T-helper 2 cell treated with Interferon-gamma antibody and Interleukin-4, amounts not matched to agents 5 μg/mL and 100 μg/mL, for 36 hours (primary cell): ENCODE measurements at regions not wholly inside any gene's neighbourhood (a gene's known extent, or its start where the extent isn't known, plus 50 kb on each side); places are given as distances from the start of the nearest gene placed in this dataset.

Experiments
- DNase-seq: peaks from one replicate; pipeline ENCODE4 v3.0.0; 2021; ENCODE audit warnings: low spot score
- H3K27ac Mint-ChIP-seq: one replicate; pipeline ENCODE4 v1.8.0; 2021; ENCODE audit warnings: mild to moderate bottlenecking, mixed read lengths
- H3K27me3 Mint-ChIP-seq: one replicate; pipeline ENCODE4 v1.8.0; 2021; ENCODE audit warnings: low read depth, mixed read lengths
- H3K36me3 Mint-ChIP-seq: one replicate; pipeline ENCODE4 v1.8.0; 2021; ENCODE audit warnings: low read depth, mixed read lengths
- H3K4me1 Mint-ChIP-seq: one replicate; pipeline ENCODE4 v1.8.0; 2021; ENCODE audit warnings: low read depth, mixed read lengths
- H3K4me3 Mint-ChIP-seq: one replicate; pipeline ENCODE4 v1.8.0; 2022; ENCODE audit warnings: mild to moderate bottlenecking, moderate library complexity, mixed read lengths
- H3K9me3 Mint-ChIP-seq: one replicate; pipeline ENCODE4 v1.8.0; 2021; ENCODE audit warnings: mixed read lengths

DNA sequence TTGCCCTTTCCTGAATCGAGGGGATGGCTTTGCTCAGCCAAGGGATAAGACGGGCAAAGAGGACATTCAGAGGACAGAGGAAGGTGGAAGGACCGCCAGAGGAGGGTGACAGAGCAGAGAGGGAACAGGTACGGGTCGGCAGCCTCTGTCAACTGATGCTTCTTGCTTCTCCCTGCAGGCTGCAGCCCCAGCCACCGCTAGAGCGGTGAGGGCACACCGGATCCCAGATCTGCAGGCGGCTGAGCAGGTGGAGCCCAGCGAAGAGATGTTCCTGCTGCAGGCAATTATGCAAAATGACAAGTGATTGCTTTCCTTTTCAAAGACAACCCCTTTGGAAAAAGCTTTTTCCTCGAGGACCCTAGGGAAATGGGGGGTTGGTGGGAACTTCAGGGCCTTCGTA lies 181.9 kb upstream of the ANKRD30A start:
- Mint-ChIP-seq H3K36me3 (no peaks in the 10 kb centered on the region), H3K4me3 (no peak overlapping the region), H3K27me3 (no peaks in the 10 kb centered on the region), H3K27ac (no peak overlapping the region), H3K4me1 (no peaks in the 10 kb centered on the region), H3K9me3 (peaks cover 48% of the 10 kb centered on the region)
- no peak for DNase-seq

DNA sequence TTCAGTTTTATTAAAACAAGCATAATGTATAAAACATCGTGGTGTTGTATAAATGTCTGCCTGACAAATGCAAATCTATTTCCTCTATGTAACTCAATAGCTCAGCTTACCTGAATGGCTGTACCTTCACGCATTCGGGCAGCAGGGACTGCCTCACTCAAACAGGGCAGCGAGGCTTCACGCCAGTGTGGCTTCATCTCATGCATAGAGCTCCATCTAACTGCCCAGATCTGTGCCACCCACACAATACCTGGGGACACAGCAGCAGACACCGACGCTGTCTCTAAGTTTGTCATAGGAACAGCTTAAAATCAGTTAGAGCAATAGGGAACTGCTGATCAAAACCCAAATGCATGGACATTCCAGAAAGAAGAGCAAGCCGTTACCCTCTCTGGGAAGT lies 182.8 kb upstream of the ANKRD30A start:
- Mint-ChIP-seq H3K27ac (no peak overlapping the region), H3K27me3 (no peaks in the 10 kb centered on the region), H3K4me1 (no peaks in the 10 kb centered on the region), H3K36me3 (no peaks in the 10 kb centered on the region), H3K4me3 (no peak overlapping the region), H3K9me3 (peaks cover 42% of the 10 kb centered on the region)
- DNase-seq = no peak

DNA sequence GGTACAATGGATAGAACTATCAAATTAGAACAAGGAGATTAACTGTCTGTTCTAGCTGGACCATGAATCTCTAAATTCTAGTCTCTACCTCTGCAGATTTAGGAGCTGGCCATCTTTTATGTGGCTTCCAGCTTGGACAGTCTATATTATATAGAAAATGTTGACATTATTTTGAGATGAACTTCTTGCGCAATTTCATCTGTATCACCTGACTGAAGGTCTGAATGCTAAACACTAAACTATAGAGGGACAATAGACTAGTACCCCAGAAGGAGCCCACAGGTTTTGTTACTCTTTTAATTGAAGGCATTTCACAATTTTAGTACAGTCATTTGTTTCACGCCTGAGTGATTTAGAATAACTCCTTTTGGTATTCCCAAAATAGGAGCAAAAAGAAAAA lies 222.4 kb upstream of the ANKRD30A start:
- Mint-ChIP-seq H3K4me1 (no peaks in the 10 kb centered on the region), H3K27me3 (no peaks in the 10 kb centered on the region), H3K4me3 (no peak overlapping the region), H3K9me3 (peaks cover 4% of the 10 kb centered on the region), H3K36me3 (no peaks in the 10 kb centered on the region), H3K27ac (no peak overlapping the region)
- DNase-seq = no peak

DNA sequence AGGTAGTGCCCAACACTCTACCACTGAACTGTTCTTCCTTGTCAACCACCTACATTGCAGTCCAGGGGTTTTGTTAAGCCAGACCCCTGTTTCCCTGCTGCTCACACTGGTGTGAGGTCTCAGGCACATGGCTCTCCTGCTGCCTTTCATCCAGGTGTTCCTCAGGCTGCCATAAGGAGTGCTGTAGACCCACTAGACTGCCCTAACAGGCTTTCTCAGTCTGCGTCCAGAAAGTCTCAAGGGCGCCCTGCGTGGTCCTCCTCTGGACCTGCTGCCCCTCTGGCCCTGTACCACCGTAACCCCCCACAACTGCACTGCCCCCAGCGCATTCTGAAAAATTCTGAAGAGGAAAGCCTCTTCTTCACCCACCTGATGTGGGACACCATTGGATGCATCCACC lies 225.7 kb upstream of the ANKRD30A start:
- H3K4me3 Mint-ChIP-seq = no peak overlapping the region
- no peaks in the 10 kb centered on the region for H3K4me1 Mint-ChIP-seq
- DNase-seq = no peak
- H3K36me3 Mint-ChIP-seq = no peaks in the 10 kb centered on the region
- no peaks in the 10 kb centered on the region for H3K27me3 Mint-ChIP-seq
- H3K27ac Mint-ChIP-seq = no peak overlapping the region
- peaks cover 4% of the 10 kb centered on the region for H3K9me3 Mint-ChIP-seq

DNA sequence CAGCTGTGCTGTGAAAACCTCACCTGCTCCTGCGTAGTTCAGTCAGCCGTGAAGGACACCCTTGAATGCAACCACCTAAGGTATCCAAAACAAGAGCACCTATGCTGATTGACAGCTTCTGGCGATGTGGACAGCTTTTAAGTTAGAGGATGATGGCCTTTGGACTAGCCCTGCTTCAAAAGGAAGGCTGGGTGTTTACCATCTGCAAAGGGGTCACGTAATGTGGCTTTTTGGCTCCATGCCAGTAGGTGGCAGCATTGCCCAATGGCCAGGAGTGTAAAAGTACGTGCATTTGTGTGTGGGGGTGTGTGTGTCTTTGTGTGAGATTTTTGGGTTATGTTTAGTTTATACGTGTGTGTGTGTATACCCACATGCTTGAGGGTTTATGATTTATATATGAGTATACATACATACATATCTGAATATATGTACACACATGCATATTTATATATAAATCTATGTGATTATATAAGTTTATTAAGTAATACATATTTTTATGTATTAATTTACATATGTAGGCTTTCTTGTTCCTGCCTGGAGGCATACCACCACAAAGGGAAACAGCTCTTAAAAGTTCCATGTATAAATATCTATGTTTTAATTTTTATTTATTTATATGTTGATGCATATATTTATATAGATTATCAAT lies 236.3 kb upstream of the ANKRD30A start:
- H3K9me3 Mint-ChIP-seq = no peaks in the 10 kb centered on the region
- H3K4me1 Mint-ChIP-seq = no peaks in the 10 kb centered on the region
- H3K36me3 Mint-ChIP-seq = no peaks in the 10 kb centered on the region
- no peaks in the 10 kb centered on the region for H3K27me3 Mint-ChIP-seq
- no peak overlapping the region for H3K27ac Mint-ChIP-seq
- DNase-seq = peak; percentile 29
- no peak overlapping the region for H3K4me3 Mint-ChIP-seq

DNA sequence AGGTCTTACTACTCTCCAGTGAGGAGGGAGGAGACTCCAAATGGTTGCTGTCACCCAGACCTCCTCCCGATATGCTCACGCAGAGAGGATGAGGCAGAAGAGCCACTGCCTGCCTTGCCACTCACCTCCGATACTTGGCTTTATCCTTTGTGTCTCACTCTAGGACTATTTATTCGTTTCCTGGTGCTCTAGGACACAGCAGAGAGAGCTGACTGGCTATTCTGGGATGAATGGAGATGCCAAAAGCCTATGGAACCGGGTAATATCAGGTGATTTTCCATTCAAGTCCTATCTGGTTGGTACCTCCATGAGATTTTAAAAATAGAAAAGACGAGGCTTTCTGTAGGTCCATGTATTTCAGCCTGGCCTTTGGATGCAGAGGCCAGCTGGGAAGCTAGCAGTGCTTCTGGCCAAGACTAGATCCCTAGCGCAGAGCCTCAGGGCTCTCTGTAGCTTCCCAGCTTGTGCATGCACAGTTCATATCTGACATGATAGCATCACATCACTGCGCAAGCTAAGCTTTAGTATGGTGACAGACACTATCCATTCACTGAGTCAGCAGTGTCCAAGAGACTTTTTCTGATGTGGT lies 239.0 kb upstream of the ANKRD30A start:
- Mint-ChIP-seq H3K4me3 (no peak overlapping the region), H3K4me1 (no peaks in the 10 kb centered on the region), H3K27ac (no peak overlapping the region), H3K36me3 (no peaks in the 10 kb centered on the region), H3K27me3 (no peaks in the 10 kb centered on the region), H3K9me3 (no peaks in the 10 kb centered on the region)
- no peak for DNase-seq

DNA sequence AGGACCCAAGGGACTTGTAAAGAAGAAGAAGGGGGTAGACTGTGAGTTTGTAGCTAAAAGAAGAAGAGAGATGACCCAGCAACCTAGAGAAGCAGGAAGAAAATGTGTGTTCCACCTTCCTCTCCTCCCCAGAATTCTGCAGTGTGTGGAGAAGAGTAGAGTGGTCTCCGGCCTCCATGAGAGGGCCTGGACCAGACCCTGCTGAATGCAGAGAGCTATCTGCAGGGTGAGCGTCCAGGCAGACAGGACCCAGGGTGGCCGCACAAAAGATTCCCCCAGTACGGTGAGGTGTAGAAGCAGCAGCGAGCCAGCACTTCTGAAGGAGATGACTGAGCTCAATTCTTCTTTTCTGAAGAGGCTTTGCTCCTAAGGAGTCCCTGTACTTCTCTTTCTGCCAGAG lies 239.7 kb upstream of the ANKRD30A start:
- Mint-ChIP-seq H3K9me3 (no peaks in the 10 kb centered on the region), H3K27me3 (no peaks in the 10 kb centered on the region), H3K4me1 (no peaks in the 10 kb centered on the region), H3K4me3 (no peak overlapping the region), H3K27ac (no peak overlapping the region), H3K36me3 (no peaks in the 10 kb centered on the region)
- DNase-seq = no peak

DNA sequence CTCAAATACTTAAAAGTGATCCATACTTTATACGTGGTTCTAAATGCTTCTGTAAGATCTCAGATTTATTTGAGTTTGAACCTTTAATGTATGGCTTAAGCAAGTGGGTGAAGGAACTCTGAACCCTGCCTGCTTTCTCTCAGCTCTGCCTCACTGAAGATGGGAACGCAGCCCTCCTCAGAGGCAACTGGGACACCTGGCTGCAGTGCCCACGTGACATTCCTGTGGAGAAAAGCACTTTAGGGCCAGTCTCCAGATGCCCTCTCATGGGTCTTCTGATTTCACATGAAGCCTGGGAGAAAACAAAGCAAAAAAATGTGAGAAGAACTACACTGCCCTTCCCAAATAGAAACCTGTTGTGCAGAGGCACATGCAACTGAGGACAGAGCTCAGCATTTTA lies 242.6 kb upstream of the ANKRD30A start:
- H3K4me1 Mint-ChIP-seq = no peaks in the 10 kb centered on the region
- H3K36me3 Mint-ChIP-seq = no peaks in the 10 kb centered on the region
- H3K27me3 Mint-ChIP-seq = no peaks in the 10 kb centered on the region
- no peaks in the 10 kb centered on the region for H3K9me3 Mint-ChIP-seq
- no peak for DNase-seq
- H3K27ac Mint-ChIP-seq = no peak overlapping the region
- H3K4me3 Mint-ChIP-seq = no peak overlapping the region

DNA sequence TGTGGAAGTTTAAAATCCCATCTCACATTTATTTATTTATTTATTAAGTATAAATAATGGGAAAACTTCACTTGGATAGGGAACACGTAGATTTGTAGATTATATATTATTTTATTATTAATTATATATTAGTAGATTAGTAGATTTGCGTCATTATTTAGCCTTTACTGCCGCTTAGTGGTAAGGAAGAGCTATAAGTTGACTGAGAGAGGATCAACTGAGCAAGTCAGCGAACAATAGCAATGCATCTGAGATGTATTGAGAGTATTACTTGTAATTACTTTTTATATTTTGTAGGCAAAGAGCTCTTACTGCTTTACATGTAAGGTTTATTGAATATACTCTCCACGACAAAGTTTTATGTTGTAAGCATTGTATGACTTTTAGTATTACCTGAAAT lies 244.5 kb upstream of the ANKRD30A start:
- H3K27me3 Mint-ChIP-seq = no peaks in the 10 kb centered on the region
- H3K27ac Mint-ChIP-seq = no peak overlapping the region
- H3K36me3 Mint-ChIP-seq = no peaks in the 10 kb centered on the region
- H3K9me3 Mint-ChIP-seq = no peaks in the 10 kb centered on the region
- H3K4me3 Mint-ChIP-seq = no peak overlapping the region
- no peak for DNase-seq
- H3K4me1 Mint-ChIP-seq = no peaks in the 10 kb centered on the region

DNA sequence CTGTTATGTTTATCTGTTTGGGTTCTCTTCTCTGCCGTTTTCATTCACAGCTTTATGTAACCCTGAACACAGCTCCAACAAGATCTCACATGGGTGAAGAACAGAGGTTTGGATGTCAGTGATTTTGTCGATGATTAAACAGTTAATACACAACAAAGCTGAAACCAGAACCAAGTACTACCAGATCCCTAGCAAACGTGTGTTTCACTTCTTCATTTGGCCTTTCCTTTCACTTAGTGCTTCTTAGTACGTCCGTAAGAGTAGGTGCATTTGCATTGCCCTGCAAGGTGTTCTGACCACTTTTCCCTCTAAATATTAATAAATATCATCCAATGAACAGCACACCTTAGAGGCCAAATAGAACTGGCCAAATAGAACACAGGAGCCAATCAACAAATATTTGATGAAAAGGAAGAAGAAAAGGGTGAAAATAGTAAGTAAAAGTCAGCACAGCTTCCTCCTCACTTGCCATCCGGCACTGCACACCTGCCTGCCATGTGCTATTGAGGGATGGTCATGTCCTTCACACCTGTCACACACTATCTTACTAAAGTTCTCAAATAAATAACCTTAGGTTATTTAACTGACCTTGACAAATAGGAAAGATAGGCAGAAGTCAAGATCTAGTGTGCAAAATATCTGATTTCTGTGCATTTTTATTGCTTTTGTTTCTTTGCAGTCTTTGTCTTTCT lies 252.6 kb upstream of the ANKRD30A start:
- Mint-ChIP-seq H3K27me3 (no peaks in the 10 kb centered on the region), H3K4me1 (no peaks in the 10 kb centered on the region), H3K27ac (no peak overlapping the region), H3K36me3 (no peaks in the 10 kb centered on the region), H3K9me3 (peaks cover 4% of the 10 kb centered on the region), H3K4me3 (no peak overlapping the region)
- DNase-seq = no peak

DNA sequence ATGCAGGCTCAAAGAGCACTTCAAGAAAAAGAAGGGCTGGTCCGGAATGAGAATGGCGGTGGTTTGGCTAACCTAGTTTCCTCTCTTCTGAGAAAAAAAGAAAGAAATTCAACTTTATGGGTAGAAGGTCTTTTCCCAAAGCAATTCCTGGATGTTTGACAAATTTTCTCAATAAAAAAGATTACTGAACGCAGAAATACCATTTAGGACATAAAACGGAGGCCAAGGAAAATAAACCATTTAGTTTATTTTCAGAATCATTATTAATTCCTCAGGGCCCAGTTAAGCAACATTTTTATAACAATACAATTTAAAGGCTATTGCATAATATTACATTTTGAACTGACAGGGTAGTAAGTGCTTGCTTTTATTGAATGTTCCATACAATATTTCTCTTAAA lies 284.6 kb upstream of the ANKRD30A start:
- Mint-ChIP-seq H3K27me3 (no peaks in the 10 kb centered on the region), H3K9me3 (peaks cover 14% of the 10 kb centered on the region), H3K4me3 (no peak overlapping the region), H3K36me3 (no peaks in the 10 kb centered on the region), H3K4me1 (no peaks in the 10 kb centered on the region), H3K27ac (no peak overlapping the region)
- DNase-seq = no peak

DNA sequence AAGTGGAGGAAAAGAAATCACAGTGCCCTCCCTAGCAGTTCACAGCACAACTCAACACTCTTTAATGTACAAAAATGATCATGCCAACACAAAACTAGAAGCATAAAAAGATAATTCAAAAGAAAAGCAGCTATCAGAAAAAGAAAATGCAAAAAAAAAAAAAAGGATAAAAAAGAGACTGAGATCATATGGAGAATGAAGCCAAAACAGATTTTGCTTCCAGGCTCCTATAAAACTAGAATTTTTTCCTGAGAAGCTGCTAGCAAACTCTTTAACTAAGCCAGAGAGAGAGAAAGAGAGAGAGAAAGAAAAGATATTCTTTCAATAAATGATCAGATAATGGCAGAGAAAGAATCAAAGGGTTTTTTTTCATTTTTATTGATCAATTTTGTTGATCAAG lies 288.0 kb upstream of the ANKRD30A start:
- H3K4me1 Mint-ChIP-seq = no peaks in the 10 kb centered on the region
- H3K27me3 Mint-ChIP-seq = no peaks in the 10 kb centered on the region
- H3K4me3 Mint-ChIP-seq = no peak overlapping the region
- DNase-seq = no peak
- no peak overlapping the region for H3K27ac Mint-ChIP-seq
- H3K9me3 Mint-ChIP-seq = peaks cover 18% of the 10 kb centered on the region
- H3K36me3 Mint-ChIP-seq = no peaks in the 10 kb centered on the region

DNA sequence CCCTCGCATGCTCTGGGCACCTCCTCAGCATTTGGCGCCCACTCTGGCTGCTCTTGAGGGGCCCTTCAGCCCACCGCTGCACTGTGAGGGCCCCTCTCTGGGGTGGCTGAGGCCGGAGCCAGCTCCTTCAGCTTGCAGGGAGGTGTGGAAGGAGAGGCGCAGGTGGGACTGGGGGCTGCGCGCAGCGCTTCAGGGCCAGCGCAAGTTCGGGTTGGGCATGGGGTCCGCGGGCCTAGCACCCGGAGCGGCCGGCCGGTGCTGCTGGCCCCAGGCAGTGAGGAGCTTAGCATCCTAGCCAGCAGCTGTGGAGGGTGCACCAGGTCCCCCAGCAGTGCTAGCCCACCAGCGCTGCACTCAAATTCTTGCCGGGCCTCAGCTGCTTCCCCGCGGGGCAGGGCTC lies 305.6 kb upstream of the ANKRD30A start:
- Mint-ChIP-seq H3K36me3 (no peaks in the 10 kb centered on the region), H3K27me3 (no peaks in the 10 kb centered on the region), H3K4me3 (no peak overlapping the region), H3K4me1 (no peaks in the 10 kb centered on the region), H3K27ac (no peak overlapping the region), H3K9me3 (peaks cover 39% of the 10 kb centered on the region)
- no peak for DNase-seq

DNA sequence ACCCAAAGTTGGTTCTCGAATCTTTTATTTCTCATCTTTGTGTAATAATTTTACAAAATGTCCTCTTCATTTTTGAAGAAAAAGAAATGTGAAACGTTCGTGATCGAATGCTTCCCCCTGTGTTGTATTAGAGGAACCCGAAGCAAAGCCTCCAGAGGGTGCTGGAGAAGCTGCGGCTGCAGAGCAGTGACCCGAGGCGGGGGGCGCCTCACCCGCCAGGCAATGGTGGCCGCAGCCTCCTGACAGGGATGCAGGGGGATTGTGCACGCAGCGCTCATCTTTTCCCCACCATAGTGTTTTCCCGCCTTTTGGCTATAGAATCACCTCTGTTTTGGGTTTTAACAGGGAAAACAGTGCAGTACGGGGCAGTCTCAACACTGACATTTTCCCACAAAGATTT lies 307.5 kb upstream of the ANKRD30A start:
- DNase-seq = no peak
- Mint-ChIP-seq H3K4me1 (no peaks in the 10 kb centered on the region), H3K4me3 (no peak overlapping the region), H3K27ac (no peak overlapping the region), H3K9me3 (peaks cover 33% of the 10 kb centered on the region), H3K27me3 (no peaks in the 10 kb centered on the region), H3K36me3 (no peaks in the 10 kb centered on the region)
